Loucy (cell line): ENCODE measurements at regions not wholly inside any gene's neighbourhood (a gene's known extent, or its start where the extent isn't known, plus 50 kb on each side); places are given as distances from the start of the nearest gene placed in this dataset.

Experiments
- EZH2phosphoT487 ChIP-seq: fragments of 200-600 bp; IDR thresholded peaks from 2 replicates; pipeline ENCODE4 v1.6.1; 2018; ENCODE audit warnings: antibody characterized with exemption, mild to moderate bottlenecking, moderate library complexity, borderline replicate concordance
- TF ChIP-seq, protein P1 (sequence below): fragments of 200-600 bp; sonication (generic); conservative IDR thresholded peaks from 2 replicates; pipeline ENCODE4 v1.5.1; 2014; ENCODE audit warnings: mild to moderate bottlenecking, antibody characterized with exemption, low read length

DNA sequence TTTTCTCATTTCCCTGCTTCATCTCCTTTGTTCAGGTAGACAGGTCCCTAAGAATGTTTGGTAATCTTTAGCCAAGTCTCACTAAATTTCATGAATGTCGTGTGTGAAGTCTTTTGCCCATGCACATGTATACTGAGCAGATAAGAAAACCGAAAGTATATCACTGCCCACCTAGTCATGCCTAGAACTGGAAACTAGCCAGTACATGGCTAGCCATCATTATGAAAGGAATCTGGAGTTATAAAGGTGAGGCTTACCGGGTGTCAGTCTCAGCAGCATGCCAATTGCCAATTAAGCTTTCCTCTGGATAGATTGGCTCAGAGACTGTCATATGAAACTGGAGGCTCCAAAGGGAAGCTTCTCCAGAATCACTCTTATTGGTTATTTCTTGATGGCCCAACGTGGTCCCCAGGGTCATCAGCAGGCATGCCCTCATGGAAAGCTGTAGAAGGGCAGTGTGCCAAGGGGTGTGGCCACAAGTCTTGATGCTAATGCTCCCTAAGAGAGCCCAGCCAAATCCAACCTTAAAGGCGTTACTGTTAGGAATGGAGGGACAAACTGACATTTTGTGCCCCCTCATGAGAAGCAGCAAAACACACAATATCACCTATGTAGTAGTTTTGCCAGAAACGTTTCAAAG, 307.3 kb upstream of the PIK3R1 start:
- TF ChIP-seq, protein P1, sequence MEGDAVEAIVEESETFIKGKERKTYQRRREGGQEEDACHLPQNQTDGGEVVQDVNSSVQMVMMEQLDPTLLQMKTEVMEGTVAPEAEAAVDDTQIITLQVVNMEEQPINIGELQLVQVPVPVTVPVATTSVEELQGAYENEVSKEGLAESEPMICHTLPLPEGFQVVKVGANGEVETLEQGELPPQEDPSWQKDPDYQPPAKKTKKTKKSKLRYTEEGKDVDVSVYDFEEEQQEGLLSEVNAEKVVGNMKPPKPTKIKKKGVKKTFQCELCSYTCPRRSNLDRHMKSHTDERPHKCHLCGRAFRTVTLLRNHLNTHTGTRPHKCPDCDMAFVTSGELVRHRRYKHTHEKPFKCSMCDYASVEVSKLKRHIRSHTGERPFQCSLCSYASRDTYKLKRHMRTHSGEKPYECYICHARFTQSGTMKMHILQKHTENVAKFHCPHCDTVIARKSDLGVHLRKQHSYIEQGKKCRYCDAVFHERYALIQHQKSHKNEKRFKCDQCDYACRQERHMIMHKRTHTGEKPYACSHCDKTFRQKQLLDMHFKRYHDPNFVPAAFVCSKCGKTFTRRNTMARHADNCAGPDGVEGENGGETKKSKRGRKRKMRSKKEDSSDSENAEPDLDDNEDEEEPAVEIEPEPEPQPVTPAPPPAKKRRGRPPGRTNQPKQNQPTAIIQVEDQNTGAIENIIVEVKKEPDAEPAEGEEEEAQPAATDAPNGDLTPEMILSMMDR: no peak
- no peak for TF ChIP-seq EZH2phosphoT487
